DOHH2 (cell line): ENCODE measurements at regions not wholly inside any gene's neighbourhood (a gene's known extent, or its start where the extent isn't known, plus 50 kb on each side); places are given as distances from the start of the nearest gene placed in this dataset.

Experiments used
- CTCF ChIP-seq: fragments of 200-600 bp; sonication (generic); IDR thresholded peaks from one replicate; pipeline ENCODE4 v1.5.1; 2014; ENCODE audit warnings: antibody characterized with exemption, mild to moderate bottlenecking, low read depth, low read length; ENCODE audit not compliant: poor library complexity, severe bottlenecking
- EZH2phosphoT487 ChIP-seq: fragments of 200-600 bp; sonication (generic); IDR thresholded peaks from 2 replicates; pipeline ENCODE4 v1.6.1; 2017; ENCODE audit warnings: borderline replicate concordance, mild to moderate bottlenecking, antibody characterized with exemption, low read length, moderate library complexity, mixed read lengths

GRCh38 chr10:111299037-111299436 lies 222.2 kb downstream of the ADRA2A start:
- TF ChIP-seq CTCF (no peak), EZH2phosphoT487 (no peak)
